Activated CD4-positive, alpha-beta T cell treated with anti-CD3 and anti-CD28 coated beads for 24 hours (primary cell): ENCODE measurements at regions not wholly inside any gene's neighbourhood (a gene's known extent, or its start where the extent isn't known, plus 50 kb on each side); places are given as distances from the start of the nearest gene placed in this dataset.
A peak's percentile ranks its signal among the peaks of the same experiment; 100 is the strongest.
"Not testable (repeated sequence)": the region's sequence is repeated elsewhere in the genome, so short reads cannot be mapped to it uniquely, and the experiment has no call there.

Experiments
- DNase-seq, 2 donors: peaks; one replicate each; pipeline ENCODE4 v3.0.0-alpha.2; 2020; ENCODE audit warnings: low read depth in 2 of 2

- no peak for DNase-seq
These were observed 101.3 kb downstream of the AKAP11 start for GRCh38 chr13:42373048-42373812.

GRCh38 chr13:42375663-42376062, 103.7 kb downstream of the AKAP11 start:
- no peak for DNase-seq

- DNase-seq: peak in 1 of 2 donors; percentile 34
These were observed 105.9 kb downstream of the AKAP11 start for GRCh38 chr13:42377640-42378382.

GRCh38 chr13:42378383-42378780, 106.4 kb downstream of the AKAP11 start:
- DNase-seq: no peak

GRCh38 chr13:42379241-42379640, 107.3 kb downstream of the AKAP11 start:
- no peak for DNase-seq

- DNase-seq: no peak
These were observed 108.6 kb downstream of the AKAP11 start for GRCh38 chr13:42380420-42381164.

- DNase-seq: no peak
These were observed 109.1 kb downstream of the AKAP11 start for GRCh38 chr13:42381165-42381425.

- not testable (repeated sequence) for DNase-seq
These were observed 109.5 kb downstream of the AKAP11 start for GRCh38 chr13:42381426-42381825.

- no peak for DNase-seq
These were observed 111.1 kb downstream of the AKAP11 start for GRCh38 chr13:42383025-42383424.

- DNase-seq: no peak
These were observed 112.3 kb downstream of the AKAP11 start for GRCh38 chr13:42384265-42384664.

GRCh38 chr13:42388326-42388725, 116.4 kb downstream of the AKAP11 start:
- no peak for DNase-seq

GRCh38 chr13:42389041-42389440, 117.1 kb downstream of the AKAP11 start:
- no peak for DNase-seq

- DNase-seq: no peak
These were observed 120.2 kb downstream of the AKAP11 start for GRCh38 chr13:42392180-42392579.

- no peak for DNase-seq
These were observed 121.0 kb downstream of the AKAP11 start for GRCh38 chr13:42392716-42393572.

GRCh38 chr13:42393573-42394360, 121.8 kb downstream of the AKAP11 start:
- DNase-seq: no peak

- no peak for DNase-seq
These were observed 122.4 kb downstream of the AKAP11 start for GRCh38 chr13:42394361-42394708.

GRCh38 chr13:42394711-42395085, 122.7 kb downstream of the AKAP11 start:
- no peak for DNase-seq

- no peak for DNase-seq
These were observed 123.3 kb downstream of the AKAP11 start for GRCh38 chr13:42395086-42395821.

- DNase-seq: no peak
These were observed 124.5 kb downstream of the AKAP11 start for GRCh38 chr13:42396501-42396900.

- no peak for DNase-seq
These were observed 125.1 kb downstream of the AKAP11 start for GRCh38 chr13:42396901-42397655.
